Kidney tubule cell (primary cell): ENCODE measurements at regions not wholly inside any gene's neighbourhood (a gene's known extent, or its start where the extent isn't known, plus 50 kb on each side); places are given as distances from the start of the nearest gene placed in this dataset.

Source experiments
- DNase-seq: peaks from one replicate; pipeline ENCODE4 v3.0.0-alpha.2; 2018; ENCODE audit warnings: low spot score

- peak; percentile 60 for DNase-seq
Observed at GRCh38 chr17:63382136-63382535, 64.0 kb downstream of the CYB561 start.
